HUES6 (cell line): ENCODE measurements at regions not wholly inside any gene's neighbourhood (a gene's known extent, or its start where the extent isn't known, plus 50 kb on each side); places are given as distances from the start of the nearest gene placed in this dataset.

Experiments used
- H3K27ac ChIP-seq: 2 replicates; pipeline ENCODE4 v1.7.0; 2013; ENCODE audit warnings: low read depth, mild to moderate bottlenecking, low read length, inconsistent platforms
- H3K27me3 ChIP-seq: 2 replicates; pipeline ENCODE4 v1.6.1; 2013; ENCODE audit warnings: low read length; ENCODE audit not compliant: control insufficient read depth, insufficient read depth
- H3K36me3 ChIP-seq: 2 replicates; pipeline ENCODE4 v1.6.1; 2013; ENCODE audit warnings: low read length; ENCODE audit not compliant: control insufficient read depth, insufficient read depth
- H3K4me1 ChIP-seq: 2 replicates; pipeline ENCODE4 v1.6.1; 2013; ENCODE audit warnings: low read length; ENCODE audit not compliant: control insufficient read depth, insufficient read depth
- H3K4me3 ChIP-seq: 2 replicates; pipeline ENCODE4 v1.5.1; 2013; ENCODE audit warnings: low read depth, low read length
- H3K9ac ChIP-seq: one replicate; pipeline ENCODE4 v1.6.1; 2013; ENCODE audit warnings: mild to moderate bottlenecking, low read length
- H3K9me3 ChIP-seq: 2 replicates; pipeline ENCODE4 v1.6.1; 2013; ENCODE audit warnings: low read depth, low read length; ENCODE audit not compliant: control insufficient read depth, insufficient read depth

GRCh38 chr13:33927315-33927714, 109.4 kb downstream of the RFC3 start:
- Histone ChIP-seq H3K4me3 (no peak overlapping the region), H3K27ac (no peak overlapping the region), H3K27me3 (no peaks in the 10 kb centered on the region), H3K9me3 (no peaks in the 10 kb centered on the region), H3K9ac (no peak overlapping the region), H3K4me1 (no peaks in the 10 kb centered on the region), H3K36me3 (no peaks in the 10 kb centered on the region)

GRCh38 chr13:33931397-33932311, 113.7 kb downstream of the RFC3 start:
- Histone ChIP-seq H3K27me3 (no peaks in the 10 kb centered on the region), H3K4me1 (peaks cover 7% of the 10 kb centered on the region; the same call in 1 of the 2 replicates), H3K9ac (no peak overlapping the region), H3K27ac (no peak overlapping the region), H3K9me3 (no peaks in the 10 kb centered on the region), H3K4me3 (no peak overlapping the region), H3K36me3 (no peaks in the 10 kb centered on the region)

- Histone ChIP-seq H3K9ac (no peak overlapping the region), H3K27ac (no peak overlapping the region), H3K4me3 (no peak overlapping the region)
These were observed 114.9 kb downstream of the RFC3 start for GRCh38 chr13:33932769-33933406.

GRCh38 chr13:33933810-33934209, 115.9 kb downstream of the RFC3 start:
- H3K27ac ChIP-seq, result no peak overlapping the region
- no peaks in the 10 kb centered on the region for H3K27me3 ChIP-seq
- peaks cover 14% of the 10 kb centered on the region for H3K4me1 ChIP-seq
- H3K9me3 ChIP-seq, result no peaks in the 10 kb centered on the region
- no peak overlapping the region for H3K9ac ChIP-seq
- no peak overlapping the region for H3K4me3 ChIP-seq
- no peaks in the 10 kb centered on the region for H3K36me3 ChIP-seq

More at GRCh38 chr13:33932769-33933406, 114.9 kb downstream of the RFC3 start:
- Histone ChIP-seq H3K9me3 (no peaks in the 10 kb centered on the region), H3K4me1 (peaks cover 12% of the 10 kb centered on the region), H3K36me3 (no peaks in the 10 kb centered on the region), H3K27me3 (no peaks in the 10 kb centered on the region)

GRCh38 chr13:33934343-33934742, 116.4 kb downstream of the RFC3 start:
- Histone ChIP-seq H3K27me3 (no peaks in the 10 kb centered on the region), H3K36me3 (no peaks in the 10 kb centered on the region), H3K9me3 (peaks cover 3% of the 10 kb centered on the region; the same call in 1 of the 2 replicates), H3K4me3 (no peak overlapping the region), H3K27ac (no peak overlapping the region), H3K4me1 (peaks cover 14% of the 10 kb centered on the region), H3K9ac (no peak overlapping the region)

- Histone ChIP-seq H3K9ac (no peak overlapping the region), H3K4me1 (peaks cover 14% of the 10 kb centered on the region), H3K9me3 (peaks cover 4% of the 10 kb centered on the region; the same call in 1 of the 2 replicates), H3K27ac (no peak overlapping the region), H3K36me3 (no peaks in the 10 kb centered on the region), H3K27me3 (no peaks in the 10 kb centered on the region), H3K4me3 (no peak overlapping the region)
These were observed 117.0 kb downstream of the RFC3 start for GRCh38 chr13:33934951-33935371.

- Histone ChIP-seq H3K9ac (no peak overlapping the region), H3K4me1 (peaks cover 14% of the 10 kb centered on the region), H3K36me3 (no peaks in the 10 kb centered on the region), H3K4me3 (no peak overlapping the region), H3K27me3 (no peaks in the 10 kb centered on the region), H3K9me3 (peaks cover 4% of the 10 kb centered on the region; the same call in 1 of the 2 replicates), H3K27ac (no peak overlapping the region)
These were observed 118.0 kb downstream of the RFC3 start for GRCh38 chr13:33935969-33936368.

GRCh38 chr13:33937373-33938098, 119.6 kb downstream of the RFC3 start:
- H3K4me3 ChIP-seq, result no peak overlapping the region
- no peaks in the 10 kb centered on the region for H3K27me3 ChIP-seq
- peaks cover 16% of the 10 kb centered on the region for H3K4me1 ChIP-seq
- no peak overlapping the region for H3K27ac ChIP-seq
- no peak overlapping the region for H3K9ac ChIP-seq
- H3K9me3 ChIP-seq, result peaks cover 4% of the 10 kb centered on the region; the same call in 1 of the 2 replicates
- no peaks in the 10 kb centered on the region for H3K36me3 ChIP-seq

- Histone ChIP-seq H3K27me3 (no peaks in the 10 kb centered on the region), H3K9ac (no peak overlapping the region), H3K36me3 (no peaks in the 10 kb centered on the region), H3K27ac (no peak overlapping the region), H3K4me3 (no peak overlapping the region), H3K4me1 (peaks cover 16% of the 10 kb centered on the region), H3K9me3 (peaks cover 4% of the 10 kb centered on the region; the same call in 1 of the 2 replicates)
These were observed 122.3 kb downstream of the RFC3 start for GRCh38 chr13:33940256-33940655.

- peaks cover 11% of the 10 kb centered on the region for H3K4me1 ChIP-seq
- H3K36me3 ChIP-seq, result no peaks in the 10 kb centered on the region
- no peak overlapping the region for H3K4me3 ChIP-seq
- H3K27me3 ChIP-seq, result no peaks in the 10 kb centered on the region
- peaks cover 4% of the 10 kb centered on the region; the same call in 1 of the 2 replicates for H3K9me3 ChIP-seq
- no peak overlapping the region for H3K9ac ChIP-seq
- no peak overlapping the region; the same call in 1 of the 2 replicates for H3K27ac ChIP-seq
These were observed 122.9 kb downstream of the RFC3 start for GRCh38 chr13:33940898-33941297.
